GM19455 (cell line): ENCODE measurements at regions not wholly inside any gene's neighbourhood (a gene's known extent, or its start where the extent isn't known, plus 50 kb on each side); places are given as distances from the start of the nearest gene placed in this dataset.
A peak's percentile ranks its signal among the peaks of the same experiment; 100 is the strongest.
"Not testable (repeated sequence)": the region's sequence is repeated elsewhere in the genome, so short reads cannot be mapped to it uniquely, and the experiment has no call there.

Source experiments
- ATAC-seq: cut with Tn5 transposase; IDR thresholded peaks from one replicate; pipeline ENCODE4 v1.9.1; 2021; ENCODE audit not compliant: unreplicated experiment

DNA sequence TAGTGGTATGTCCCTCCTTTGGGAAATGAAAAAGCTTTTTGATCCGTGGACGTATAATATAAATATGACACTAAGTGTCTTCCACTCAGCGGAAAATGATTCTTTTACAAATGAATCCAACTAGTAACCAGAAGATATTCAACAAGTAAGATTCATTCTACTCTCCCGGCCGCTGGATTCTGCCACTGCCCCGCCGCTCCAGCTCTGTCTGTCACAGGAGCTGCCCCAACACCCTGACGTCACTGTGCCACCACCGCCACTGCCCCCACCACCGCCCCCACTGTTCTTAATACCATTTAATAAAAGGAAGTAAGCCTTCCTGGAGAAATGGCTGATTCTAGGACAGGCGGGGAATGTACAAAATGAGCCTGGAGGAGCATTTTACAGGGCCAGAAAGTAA lies 180.8 kb upstream of the PLGLB2 start:
- not testable (repeated sequence) for ATAC-seq

DNA sequence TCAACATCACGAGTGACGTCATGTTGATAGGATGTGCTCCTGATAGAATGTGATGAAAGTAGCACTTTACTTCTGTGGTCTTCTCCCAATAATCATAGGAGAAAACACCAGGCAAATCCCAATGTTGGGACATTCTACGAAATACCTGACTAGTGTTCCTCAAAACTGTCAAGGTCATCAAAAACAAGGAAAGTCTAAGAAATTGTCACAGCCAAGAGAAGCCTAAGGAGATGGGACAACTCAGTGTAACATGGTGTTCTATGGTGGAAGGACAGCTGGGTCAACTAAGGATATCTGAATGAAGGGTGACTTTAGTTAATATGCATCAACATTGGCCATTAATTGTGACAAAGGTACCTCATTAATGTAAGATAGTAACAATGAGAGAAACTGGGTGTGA lies 180.0 kb upstream of the PLGLB2 start:
- ATAC-seq = not testable (repeated sequence)

DNA sequence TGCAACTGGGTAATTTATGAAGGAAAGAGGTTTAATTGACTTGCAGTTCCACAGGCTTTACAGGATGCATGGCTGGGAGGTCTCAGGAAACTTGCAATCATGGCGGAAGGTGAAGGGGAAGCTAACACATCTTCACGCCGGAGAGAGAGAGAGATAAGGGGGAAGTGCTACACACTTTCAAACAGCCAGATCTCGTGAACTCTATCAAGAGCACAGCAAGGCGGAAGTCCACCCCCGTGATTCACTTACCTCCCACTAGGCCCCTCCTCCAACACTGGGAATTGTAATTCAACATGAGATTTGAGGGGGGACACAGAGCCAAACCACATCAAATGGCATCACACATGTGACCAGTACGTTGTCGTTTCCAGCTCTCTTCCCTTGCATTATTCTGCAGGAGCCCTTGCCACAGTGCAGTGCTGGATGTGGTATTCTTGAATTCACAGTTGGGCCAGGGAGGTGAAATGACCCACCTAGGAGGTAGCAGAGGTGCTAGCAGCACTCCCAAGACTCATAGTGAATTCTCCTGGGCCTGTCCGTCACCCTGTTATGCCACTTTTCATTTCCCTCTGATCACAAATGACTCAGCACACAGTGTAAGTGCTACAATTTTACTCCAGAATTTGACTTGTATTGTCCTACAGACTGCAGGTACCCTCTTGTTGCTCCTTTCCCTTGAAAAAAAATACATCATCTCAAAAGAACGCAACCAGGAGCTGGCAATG lies 179.2 kb upstream of the PLGLB2 start:
- ATAC-seq = not testable (repeated sequence)

DNA sequence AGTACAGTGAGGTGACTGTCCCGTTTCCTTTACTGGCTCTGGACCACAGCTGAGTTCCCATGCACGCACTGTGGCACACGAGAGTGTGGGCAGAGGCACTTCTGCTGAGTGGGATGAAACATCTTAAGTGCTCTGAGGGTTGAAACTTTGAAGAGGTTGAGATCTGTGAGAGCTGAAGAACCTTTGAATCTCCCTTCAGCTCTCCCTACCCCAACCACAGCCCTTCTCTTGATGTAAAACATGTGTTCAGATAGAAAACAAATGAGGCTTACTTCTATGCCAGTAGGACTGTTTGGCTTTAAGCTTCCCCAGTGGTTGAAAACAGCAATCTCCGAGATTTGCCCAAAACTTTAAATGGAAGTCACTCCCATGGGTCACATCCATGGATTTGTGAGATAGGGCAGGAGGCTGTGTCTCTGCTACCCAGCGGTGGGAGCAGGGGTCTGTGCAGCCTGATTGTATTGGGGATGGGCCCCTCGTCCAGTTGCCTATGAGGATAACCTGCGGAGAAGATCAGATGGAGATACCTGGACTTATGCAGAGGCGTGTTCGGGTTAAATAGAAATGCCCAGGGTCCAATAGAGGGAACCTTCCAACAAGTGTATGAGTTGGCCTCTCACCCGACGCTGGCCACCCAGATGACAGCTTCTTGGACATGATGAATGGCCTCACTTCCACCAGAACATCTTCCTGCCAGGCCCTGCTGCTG lies 178.0 kb upstream of the PLGLB2 start:
- not testable (repeated sequence) for ATAC-seq

DNA sequence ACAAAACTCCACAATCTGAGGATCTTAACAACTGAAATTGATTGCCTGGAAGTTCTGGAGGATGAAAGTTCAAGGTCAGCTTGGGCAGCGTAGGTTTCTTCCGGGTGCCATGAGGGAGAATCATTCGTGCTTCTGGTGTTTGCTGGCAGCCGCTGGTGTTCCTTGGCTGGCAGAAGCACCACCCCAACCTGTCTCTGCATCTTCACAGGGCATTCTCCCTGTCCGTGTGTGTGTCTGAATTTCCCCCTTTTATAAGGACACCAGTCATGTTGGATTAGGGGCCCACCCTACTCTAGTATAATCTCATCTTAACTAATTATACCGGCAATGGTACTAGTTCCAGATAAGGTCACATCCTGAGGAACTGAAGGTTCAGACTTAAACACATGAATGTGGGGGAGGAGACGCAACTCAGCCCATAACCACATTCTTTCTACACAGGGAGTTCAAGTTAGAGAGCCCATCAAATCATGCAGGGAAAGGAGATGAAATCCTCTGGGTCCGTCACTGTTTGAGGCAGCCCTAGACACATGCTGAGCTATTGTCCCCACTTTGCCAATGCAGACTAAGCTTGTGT lies 175.9 kb upstream of the PLGLB2 start:
- not testable (repeated sequence) for ATAC-seq

DNA sequence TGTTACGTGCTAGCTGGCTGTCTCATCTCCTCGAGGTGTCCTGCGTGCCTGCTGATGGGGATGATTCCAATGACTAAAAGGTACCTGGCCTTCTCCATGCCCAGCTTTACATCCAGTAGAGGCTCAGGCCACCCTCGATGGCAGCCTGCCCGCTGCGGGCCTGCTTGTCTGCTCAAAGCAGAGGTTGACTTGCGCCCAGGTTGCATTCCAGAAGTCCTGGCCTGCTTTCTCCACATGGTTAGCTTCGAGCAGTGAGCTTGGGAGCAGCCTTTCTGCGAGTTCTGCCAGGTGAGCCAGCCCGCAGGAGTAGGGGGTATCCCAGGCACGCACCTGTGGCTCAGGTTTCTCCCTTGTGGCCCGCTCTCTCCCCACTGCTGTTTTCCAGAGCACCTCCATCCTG lies 175.0 kb upstream of the PLGLB2 start:
- ATAC-seq = not testable (repeated sequence)

DNA sequence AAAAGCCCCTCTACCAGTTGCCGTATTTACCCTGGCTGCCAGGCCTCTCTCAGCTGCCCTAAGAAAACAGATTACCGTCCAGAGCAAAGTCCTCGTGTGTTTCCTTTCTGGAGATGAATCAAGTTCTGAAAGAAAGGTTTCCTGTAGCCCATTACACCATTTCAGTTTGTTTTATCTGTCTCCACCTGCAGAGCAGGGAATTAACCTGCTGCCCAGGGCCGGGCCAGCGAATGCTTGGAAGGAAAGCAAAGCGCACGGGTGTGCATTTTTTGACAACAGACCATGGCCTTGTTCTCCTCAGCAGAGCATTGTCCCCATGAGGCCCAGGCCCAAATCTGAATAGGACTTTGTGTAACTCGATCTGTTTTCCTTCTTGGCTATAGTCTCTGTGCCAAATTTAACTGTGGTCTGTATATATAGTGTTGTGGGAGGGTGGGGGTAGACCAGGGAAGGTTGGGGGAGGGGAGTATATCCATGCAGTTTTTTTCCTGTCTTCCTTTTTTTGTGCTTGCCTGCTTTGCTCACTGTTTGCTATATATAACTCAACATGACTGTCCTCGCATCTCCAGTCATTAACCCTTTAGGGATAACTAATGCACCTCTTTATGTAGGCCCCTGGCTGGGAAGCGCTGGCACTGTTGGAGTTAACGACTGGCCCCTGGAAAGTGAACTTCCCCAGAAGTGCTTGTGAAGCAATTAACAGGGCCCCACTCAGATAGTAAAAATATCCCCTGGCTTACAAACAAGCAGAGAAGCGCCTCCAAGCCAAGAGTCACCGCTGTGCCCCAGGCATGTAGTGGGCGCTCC lies 174.3 kb upstream of the PLGLB2 start:
- ATAC-seq = not testable (repeated sequence)

DNA sequence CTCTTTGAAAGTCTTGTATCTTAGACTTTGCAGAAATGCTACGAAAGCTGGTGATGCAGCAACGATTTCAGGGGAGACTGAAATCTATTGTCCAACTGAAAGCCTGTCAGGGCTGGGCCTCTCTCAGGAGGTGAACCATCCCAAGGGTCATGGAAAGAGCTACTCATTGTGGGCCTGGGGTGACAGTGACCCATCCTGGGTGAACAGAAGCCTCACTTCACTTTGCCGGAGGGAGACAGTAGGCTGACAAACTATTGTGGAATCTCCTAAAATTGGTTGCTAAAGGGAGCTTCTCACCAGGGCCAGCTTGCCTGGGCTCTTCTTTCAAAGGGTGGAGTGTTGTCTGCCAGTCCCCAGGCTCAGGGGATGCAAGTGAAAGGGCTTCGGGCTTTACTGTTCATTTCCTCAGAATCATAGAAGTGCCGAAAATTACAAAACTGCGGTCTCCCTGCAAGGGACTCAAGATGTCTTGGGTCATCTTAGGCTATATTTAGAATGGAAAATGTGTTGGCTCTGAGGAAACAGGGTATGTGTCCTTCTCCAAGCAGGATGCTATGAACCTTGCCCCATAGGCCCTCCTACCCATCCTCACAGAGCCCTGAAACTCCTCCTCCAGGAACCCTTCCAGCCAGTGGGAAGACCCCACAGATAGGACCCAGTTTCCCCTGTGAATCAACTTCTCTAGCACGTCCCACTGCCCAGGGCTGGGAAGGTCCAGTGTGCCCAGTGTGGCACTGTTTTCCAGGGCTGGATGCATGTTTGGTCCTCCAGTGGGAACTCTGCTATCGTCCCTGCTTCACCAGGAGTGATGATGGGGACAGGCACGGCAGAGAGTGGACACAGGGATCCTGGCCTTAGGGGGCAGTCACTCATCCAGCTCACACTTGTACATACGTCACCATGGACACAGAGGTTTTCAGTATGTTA lies 173.4 kb upstream of the PLGLB2 start:
- not testable (repeated sequence) for ATAC-seq

DNA sequence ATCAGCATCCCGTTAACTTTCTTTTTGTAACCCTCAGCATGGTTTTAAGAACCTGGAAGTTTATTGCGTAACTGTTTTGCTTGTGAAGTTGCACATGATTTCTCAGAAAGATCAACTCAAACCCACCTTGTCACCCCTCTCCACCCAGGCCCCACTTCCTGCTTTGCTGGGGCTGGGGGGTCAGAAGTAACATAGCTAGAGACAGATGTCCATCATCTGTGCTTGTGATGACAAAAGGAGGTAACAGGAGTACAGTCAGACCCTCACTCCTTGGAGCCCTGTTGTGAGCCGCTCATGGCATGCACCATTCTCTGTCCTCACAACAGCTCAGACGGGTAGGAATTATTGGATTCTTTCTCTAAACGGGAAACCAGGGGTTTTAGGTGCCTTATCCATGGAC lies 172.7 kb upstream of the PLGLB2 start:
- ATAC-seq = not testable (repeated sequence)

DNA sequence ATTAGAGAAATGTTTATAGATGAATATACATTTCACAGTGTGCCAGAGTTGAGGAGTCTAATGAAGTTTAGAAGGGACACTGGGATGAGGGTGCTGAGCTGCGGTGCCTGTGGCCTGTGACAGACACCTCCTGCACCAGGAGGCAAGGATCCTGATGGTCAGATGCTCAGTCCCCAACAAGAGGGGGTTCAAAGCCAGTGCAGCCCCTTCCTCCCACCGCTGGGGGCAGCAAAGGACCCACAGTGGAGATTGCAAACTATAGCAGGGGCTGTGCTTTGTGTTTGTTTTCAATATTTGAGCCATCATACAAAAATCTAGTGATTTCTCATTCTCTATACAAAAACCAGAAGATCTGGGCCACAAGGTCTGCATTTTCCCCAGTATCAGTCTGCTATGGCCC lies 170.5 kb upstream of the PLGLB2 start:
- peak; percentile 56 for ATAC-seq

DNA sequence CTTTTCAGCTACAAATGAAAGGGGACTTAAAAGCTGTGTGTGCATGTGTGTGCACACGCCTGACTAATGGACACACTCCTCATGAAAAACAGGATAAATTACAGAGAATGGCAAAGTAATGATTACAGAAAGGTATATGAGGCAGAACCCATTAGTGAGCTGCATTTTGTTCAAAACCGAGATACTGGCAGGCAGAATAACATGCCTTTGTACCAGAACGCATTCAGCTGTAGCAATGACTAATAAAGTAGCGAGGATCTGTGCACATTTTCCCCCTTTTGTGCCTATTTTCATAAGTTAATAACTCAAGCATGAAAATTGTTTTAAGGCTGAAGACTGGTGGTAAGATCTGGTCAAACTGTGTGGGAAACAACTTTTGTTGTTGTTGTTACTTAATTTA lies 165.7 kb upstream of the PLGLB2 start:
- ATAC-seq = not testable (repeated sequence)

DNA sequence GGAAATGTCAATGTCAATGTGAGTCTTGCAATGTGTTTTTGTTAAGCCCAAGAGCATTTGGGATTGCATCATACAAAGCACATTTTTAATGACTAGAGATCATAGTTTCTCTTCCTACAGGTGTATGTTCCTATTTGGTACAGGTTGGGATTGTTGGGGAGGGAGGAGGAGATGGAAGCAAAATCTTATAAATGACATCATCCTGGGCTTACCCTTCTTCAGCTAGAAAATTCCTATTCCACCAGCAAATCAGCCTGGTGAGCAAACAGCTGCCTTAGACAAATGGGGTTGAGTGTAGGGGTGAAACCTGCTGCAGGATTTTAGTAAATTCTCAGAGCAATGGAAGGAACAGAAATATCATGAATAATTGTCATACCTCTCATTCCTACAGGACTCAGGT lies 165.3 kb upstream of the PLGLB2 start:
- not testable (repeated sequence) for ATAC-seq

DNA sequence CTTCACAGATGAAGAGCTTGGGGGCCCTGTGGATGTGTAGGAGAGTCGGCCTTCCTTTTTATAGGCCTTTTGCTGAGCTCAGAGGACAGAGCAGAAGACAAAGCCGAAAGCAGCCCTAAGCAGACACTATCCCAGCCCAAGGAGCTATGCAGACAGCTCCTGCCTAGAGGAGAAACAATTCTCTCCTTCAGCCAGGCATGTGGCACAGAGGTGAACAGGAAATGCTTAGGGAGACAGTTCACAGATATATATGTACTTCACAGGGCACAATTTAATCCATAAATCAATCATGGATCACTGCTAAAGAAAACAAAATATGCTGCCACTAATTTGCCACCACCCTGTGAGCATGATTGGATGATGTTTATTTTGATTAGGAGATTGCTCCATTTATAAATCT lies 164.5 kb upstream of the PLGLB2 start:
- ATAC-seq = not testable (repeated sequence)

DNA sequence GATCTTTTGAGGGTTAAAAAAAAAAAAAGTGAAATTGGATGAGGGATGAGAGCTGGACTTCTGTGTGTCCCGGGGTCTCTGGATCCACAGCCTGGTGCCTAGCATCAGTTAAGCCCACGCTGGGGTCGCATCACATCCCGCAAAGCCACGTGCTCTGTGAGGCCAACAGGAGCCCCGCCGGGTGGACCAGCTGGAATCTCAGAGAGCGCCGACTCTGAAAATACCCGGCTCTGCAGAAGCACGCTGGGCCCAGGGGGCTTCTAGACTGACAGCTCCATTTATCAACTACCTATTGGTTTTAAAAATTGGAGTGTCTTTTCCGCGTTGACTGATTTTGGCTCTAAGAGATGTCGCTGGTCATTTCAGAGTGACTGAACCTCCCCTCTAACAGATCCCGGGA lies 164.1 kb upstream of the PLGLB2 start:
- not testable (repeated sequence) for ATAC-seq

DNA sequence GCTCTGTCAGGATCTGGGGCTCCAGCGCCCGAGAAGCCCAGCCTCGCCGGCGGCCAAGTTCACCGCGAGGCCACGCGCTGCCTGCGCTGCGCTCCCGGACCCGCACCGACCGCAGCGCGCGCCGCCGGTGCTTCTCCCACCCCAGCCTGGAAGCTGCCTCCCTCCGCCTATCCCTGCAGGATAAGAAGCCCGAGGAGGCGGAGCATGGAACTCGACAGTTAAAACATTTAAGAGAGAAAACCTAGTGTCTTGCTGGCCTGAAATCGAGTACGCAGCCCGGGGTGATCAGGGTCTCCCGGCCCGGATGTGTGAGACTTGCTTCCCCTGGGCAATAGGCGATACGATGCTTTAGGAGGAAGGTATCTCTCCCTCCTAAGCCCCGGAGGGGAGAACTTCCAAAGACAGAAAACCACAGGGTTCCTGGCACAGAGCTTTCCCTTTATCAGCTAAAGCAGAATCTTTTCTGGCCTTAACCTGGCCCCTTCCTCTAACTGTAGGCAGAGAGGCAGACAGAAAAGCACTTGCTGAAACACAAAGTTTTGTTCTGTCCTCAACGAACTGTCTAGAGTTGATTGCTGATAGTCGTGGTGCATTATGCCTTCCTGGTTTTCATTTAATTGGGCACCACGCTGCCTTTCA lies 163.5 kb upstream of the PLGLB2 start:
- not testable (repeated sequence) for ATAC-seq

DNA sequence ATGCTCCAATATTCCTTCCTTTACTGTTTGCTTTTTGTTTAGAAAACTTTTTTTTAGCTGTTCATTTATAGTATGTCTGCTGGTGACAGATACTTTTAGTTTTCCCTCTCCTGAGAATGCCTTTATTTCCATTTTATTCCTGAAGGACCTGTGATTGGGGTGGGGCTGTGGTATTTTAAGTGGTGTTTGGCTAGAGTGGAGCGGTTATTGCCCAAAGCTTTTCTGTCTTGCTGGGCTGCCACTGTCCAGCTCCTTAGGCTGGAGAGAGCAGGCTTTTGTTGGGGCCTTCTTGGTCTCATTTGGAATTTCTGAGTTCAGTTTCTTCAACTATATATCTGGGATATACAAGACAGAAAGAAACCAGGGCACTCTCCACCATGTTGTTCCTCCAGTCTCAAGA lies 160.0 kb upstream of the PLGLB2 start:
- ATAC-seq = not testable (repeated sequence)

DNA sequence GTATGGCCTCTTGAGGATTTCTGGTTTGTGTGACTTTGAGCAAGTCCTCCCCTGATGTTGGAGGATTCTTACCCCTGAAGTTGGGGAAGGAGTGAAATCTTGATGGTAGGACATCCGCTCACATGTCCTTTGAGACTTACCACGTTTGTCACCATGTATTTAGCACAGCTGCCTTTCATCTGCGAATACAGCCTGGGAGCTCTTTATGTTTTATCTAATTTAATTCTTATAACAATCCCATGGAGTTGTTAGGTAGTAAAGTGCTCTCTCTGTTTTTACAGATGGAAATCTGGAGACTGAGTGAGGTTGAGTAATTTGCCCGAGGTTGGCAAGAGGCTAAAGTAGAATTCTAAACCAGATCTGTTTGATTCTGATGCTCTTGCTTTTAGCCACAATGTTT lies 154.9 kb upstream of the PLGLB2 start:
- ATAC-seq = not testable (repeated sequence)

DNA sequence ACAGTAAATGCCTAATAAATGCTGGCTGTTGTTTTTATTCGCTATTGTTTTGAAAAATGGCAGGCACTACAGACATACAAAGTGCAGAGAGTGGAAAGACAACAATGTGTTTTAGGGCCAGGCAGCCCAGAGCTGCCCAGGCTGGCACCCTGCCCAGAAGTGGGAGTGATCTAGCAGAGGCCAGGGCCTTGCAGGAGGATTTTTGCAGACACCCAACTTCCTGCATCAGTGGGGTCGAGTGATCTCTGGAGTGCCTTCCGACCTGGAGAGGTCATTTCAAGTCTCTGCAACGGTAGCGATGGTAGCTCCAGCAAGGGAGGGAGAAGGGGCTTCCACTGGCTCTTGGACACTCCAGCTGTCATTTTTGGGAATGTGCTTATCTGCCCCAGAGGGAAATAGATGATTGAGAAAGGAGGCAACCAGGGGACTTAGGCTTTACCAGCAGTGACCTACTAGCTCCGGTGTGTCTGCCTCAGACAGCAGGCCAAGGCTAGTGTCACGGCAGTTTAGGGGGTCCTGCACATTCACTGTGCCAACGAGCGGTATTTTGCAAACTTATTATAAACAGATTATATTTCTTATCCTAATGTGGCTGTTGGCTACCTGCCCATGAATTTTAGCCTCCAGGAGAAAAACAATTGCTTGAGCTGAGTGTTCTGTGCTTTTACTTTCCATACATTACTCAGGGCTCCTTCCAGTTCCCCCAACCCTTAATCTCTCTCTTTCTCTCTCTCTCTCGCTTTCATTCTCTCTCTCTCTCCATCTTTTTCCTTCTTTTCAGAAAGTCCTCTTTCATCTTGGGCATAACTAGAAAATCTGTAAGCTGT lies 153.9 kb upstream of the PLGLB2 start:
- not testable (repeated sequence) for ATAC-seq

DNA sequence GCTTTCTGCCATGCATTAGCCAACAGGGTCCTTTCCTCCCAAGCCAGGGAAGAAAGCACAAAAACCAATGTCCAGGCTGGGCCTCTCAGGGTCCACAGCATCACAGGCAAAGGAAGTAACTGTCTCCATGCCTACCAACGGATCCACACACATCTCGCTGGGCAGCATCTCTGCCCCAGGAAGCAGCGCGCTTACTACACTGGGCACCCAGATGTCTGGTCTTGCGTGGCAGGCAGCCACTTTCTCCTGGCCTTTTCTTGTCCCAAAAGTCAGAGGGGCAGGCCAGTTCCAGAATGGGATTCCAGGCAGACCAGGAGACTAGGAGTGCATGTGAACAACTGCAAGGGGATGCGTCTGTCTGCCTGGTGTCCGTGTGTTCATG lies 153.3 kb upstream of the PLGLB2 start:
- ATAC-seq = not testable (repeated sequence)
